Liver (tissue), 8 donors: ENCODE measurements at regions not wholly inside any gene's neighbourhood (a gene's known extent, or its start where the extent isn't known, plus 50 kb on each side); places are given as distances from the start of the nearest gene placed in this dataset.

Source experiments
- DNase-seq: peaks from one replicate; pipeline ENCODE4 v3.0.0-alpha.2; 2017; ENCODE audit warnings: low spot score
- H3K27ac ChIP-seq, 2 donors: one replicate each; pipeline ENCODE4 v1.7.0; 2013; ENCODE audit warnings: inconsistent platforms in 2 of 2, low read length in 2 of 2, control low read depth in 1 of 2, low read depth in 1 of 2, mild to moderate bottlenecking in 1 of 2
- H3K27me3 ChIP-seq, 4 donors: one replicate each; pipeline versions ENCODE4 v1.6.1 to v1.7.0; 2013; ENCODE audit warnings: low read length in 3 of 4, inconsistent platforms in 1 of 4, mild to moderate bottlenecking in 1 of 4, moderate library complexity in 1 of 4; ENCODE audit not compliant: control insufficient read depth in 4 of 4, insufficient read depth in 4 of 4
- H3K36me3 ChIP-seq, 4 donors: one replicate each; pipeline versions ENCODE4 v1.6.1 to v1.7.0; 2013; ENCODE audit warnings: low read length in 3 of 4, mild to moderate bottlenecking in 3 of 4, low read depth in 1 of 4, moderate library complexity in 1 of 4; ENCODE audit not compliant: control insufficient read depth in 4 of 4, insufficient read depth in 3 of 4
- H3K4me1 ChIP-seq, 4 donors: one replicate each; pipeline versions ENCODE4 v1.6.1 to v1.7.0; 2013; ENCODE audit warnings: low read length in 3 of 4, mild to moderate bottlenecking in 3 of 4, moderate library complexity in 1 of 4; ENCODE audit not compliant: control insufficient read depth in 4 of 4, insufficient read depth in 4 of 4
- H3K4me3 ChIP-seq, 3 donors: one replicate each; pipeline versions ENCODE4 v1.6.1 to v1.7.0; 2013; ENCODE audit warnings: low read length in 3 of 3, control low read depth in 1 of 3, low read depth in 1 of 3, mild to moderate bottlenecking in 1 of 3
- H3K9ac ChIP-seq, 2 donors: one replicate each; pipeline ENCODE4 v1.7.0; 2013; ENCODE audit warnings: low read length in 2 of 2, mild to moderate bottlenecking in 2 of 2, moderate library complexity in 2 of 2, control low read depth in 1 of 2, low read depth in 1 of 2
- H3K9me3 ChIP-seq, 4 donors: one replicate each; pipeline versions ENCODE4 v1.6.1 to v1.7.0; 2013; ENCODE audit warnings: low read length in 3 of 4; ENCODE audit not compliant: control insufficient read depth in 4 of 4
- ATF3 ChIP-seq: IDR thresholded peaks from 2 replicates; pipeline ENCODE4 v1.6.1; 2016; ENCODE audit warnings: antibody characterized with exemption
- CTCF ChIP-seq: fragments of 150-350 bp; IDR thresholded peaks from 2 replicates; pipeline ENCODE4 v1.5.1; 2017; ENCODE audit warnings: improper control_type of control experiment, low read depth, low read length; ENCODE audit not compliant: missing input control
- EGR1 ChIP-seq, 2 donors: IDR thresholded peaks; 2 replicates each; pipeline ENCODE4 v1.6.1; 2016 to 2018; ENCODE audit warnings: antibody characterized with exemption in 2 of 2, low read depth in 2 of 2
- FOXA1 ChIP-seq: IDR thresholded peaks from 2 replicates; pipeline ENCODE4 v1.6.1; 2016; ENCODE audit warnings: antibody characterized with exemption
- FOXA2 ChIP-seq: IDR thresholded peaks from 2 replicates; pipeline ENCODE4 v1.6.1; 2016; ENCODE audit warnings: antibody characterized with exemption
- GABPA ChIP-seq, 2 donors: IDR thresholded peaks in 1 of 2; conservative IDR thresholded peaks in 1 of 2; 2 replicates each; pipeline ENCODE4 v1.6.1; 2016; ENCODE audit warnings: antibody characterized with exemption in 2 of 2, mild to moderate bottlenecking in 1 of 2, moderate library complexity in 1 of 2
- HNF4A ChIP-seq, 2 donors: conservative IDR thresholded peaks; 2 replicates each; pipeline ENCODE4 v1.6.1; 2016; ENCODE audit warnings: antibody characterized with exemption in 2 of 2, mild to moderate bottlenecking in 2 of 2
- HNF4G ChIP-seq: IDR thresholded peaks from 2 replicates; pipeline ENCODE4 v1.6.1; 2016; ENCODE audit warnings: antibody characterized with exemption
- JUND ChIP-seq, 2 donors: IDR thresholded peaks; 2 replicates each; pipeline ENCODE4 v1.6.1; 2016; ENCODE audit warnings: antibody characterized with exemption in 2 of 2
- NR2F2 ChIP-seq: IDR thresholded peaks from 2 replicates; pipeline ENCODE4 v1.6.1; 2016; ENCODE audit warnings: antibody characterized with exemption
- RAD21 ChIP-seq, 2 donors: IDR thresholded peaks; 2 replicates each; pipeline ENCODE4 v1.6.1; 2016; ENCODE audit warnings: antibody characterized with exemption in 2 of 2, mild to moderate bottlenecking in 2 of 2
- RXRA ChIP-seq, 2 donors: IDR thresholded peaks; 2 replicates each; pipeline ENCODE4 v1.6.1; 2017 to 2018; ENCODE audit warnings: antibody characterized with exemption in 2 of 2, mild to moderate bottlenecking in 1 of 2
- SP1 ChIP-seq: IDR thresholded peaks from 2 replicates; pipeline ENCODE4 v1.6.1; 2018; ENCODE audit warnings: antibody characterized with exemption, mild to moderate bottlenecking
- TAF1 ChIP-seq: conservative IDR thresholded peaks from 2 replicates; pipeline ENCODE4 v1.6.1; 2016; ENCODE audit warnings: antibody characterized with exemption, mild to moderate bottlenecking
- YY1 ChIP-seq: IDR thresholded peaks from 2 replicates; pipeline ENCODE4 v1.6.1; 2016; ENCODE audit warnings: antibody characterized with exemption, mild to moderate bottlenecking
- ZBTB33 ChIP-seq: IDR thresholded peaks from 2 replicates; pipeline ENCODE4 v1.6.1; 2016; ENCODE audit warnings: antibody characterized with exemption
- WGBS: extraction: QIAGEN DNeasy Blood & Tissue Kit; methylation state at CpG from one replicate; pipeline ENCODE4 v1.1.7; 2013; 5-methylcytosine and 5-hydroxymethylcytosine counted together
- TF ChIP-seq, protein P1 (sequence below): IDR thresholded peaks from 2 replicates; pipeline ENCODE4 v1.6.1; 2016; ENCODE audit warnings: antibody characterized with exemption, mild to moderate bottlenecking
- TF ChIP-seq, protein P2 (sequence below): IDR thresholded peaks from 2 replicates; pipeline ENCODE4 v1.6.1; 2016; ENCODE audit warnings: antibody characterized with exemption
- donor health status: healthy.
- donor health status: healthy.
- donor health status: healthy.
- donor health status: healthy.
- donor health status: healthy.

DNA sequence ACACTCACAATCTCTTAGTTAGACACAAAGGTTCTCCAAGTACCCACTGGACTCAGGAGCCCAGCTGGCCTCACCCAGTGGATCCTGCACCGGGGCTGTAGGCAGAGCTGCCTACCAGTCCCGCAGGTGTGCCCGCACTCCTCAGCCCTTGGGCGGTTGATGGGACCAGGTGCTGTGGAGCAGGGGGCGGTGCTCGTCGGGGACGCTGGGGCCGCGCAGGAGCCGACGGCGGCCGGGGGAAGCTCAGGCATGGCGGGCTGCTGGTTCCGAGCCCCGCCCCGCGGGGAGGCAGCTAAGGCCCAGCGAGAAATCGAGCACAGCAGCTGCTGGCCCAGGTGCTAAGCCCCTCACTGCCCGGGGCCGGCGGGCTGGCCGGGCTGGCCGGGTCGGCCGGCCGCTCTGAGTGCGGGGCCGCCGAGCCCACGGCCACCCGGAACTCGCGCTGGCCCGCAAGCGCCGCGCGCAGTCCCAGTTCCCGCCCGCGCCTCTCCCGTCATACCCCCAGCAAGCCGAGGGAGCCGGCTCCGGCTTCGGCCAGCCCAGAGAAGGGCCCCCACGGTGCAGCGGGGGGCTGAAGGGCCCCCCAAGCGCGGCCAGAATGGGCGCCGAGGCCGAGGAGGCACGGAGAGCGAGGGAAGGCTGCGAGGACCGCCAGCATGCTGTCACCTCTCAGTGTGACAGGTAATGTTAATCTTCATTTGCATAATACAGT, 506.8 kb downstream of the LRFN5 start:
- Histone ChIP-seq H3K27ac (no peak overlapping the region), H3K4me1 (no peaks in the 10 kb centered on the region), H3K9me3 (peaks cover 0 to 9% (median 0%) of the 10 kb centered on the region in 4 donors), H3K27me3 (no peaks in the 10 kb centered on the region), H3K4me3 (no peak overlapping the region), H3K9ac (no peak overlapping the region), H3K36me3 (no peaks in the 10 kb centered on the region)
- 80% methylated on average over 60 of the region's 60 CpGs for WGBS
- DNase-seq = no peak
- TF ChIP-seq NR2F2 (no peak), EGR1 (IDR thresholded peaks at IDR 0.05; ENCODE audit: low read depth in 2 of 2) (no peak), TAF1 (no peak), RXRA (IDR thresholded peaks at IDR 0.05) (no peak), FOXA1 (no peak), FOXA2 (no peak), ZBTB33 (no peak), JUND (IDR thresholded peaks at IDR 0.05) (no peak), ATF3 (no peak), HNF4A (conservative IDR thresholded peaks at IDR 0.05) (no peak), RAD21 (IDR thresholded peaks at IDR 0.05) (no peak), YY1 (no peak), CTCF (no peak), HNF4G (no peak), GABPA (IDR thresholded peaks at IDR 0.05 in 1 of 2, conservative IDR thresholded peaks at IDR 0.05 in 1 of 2) (no peak), SP1 (no peak)
- TF ChIP-seq, protein P1, sequence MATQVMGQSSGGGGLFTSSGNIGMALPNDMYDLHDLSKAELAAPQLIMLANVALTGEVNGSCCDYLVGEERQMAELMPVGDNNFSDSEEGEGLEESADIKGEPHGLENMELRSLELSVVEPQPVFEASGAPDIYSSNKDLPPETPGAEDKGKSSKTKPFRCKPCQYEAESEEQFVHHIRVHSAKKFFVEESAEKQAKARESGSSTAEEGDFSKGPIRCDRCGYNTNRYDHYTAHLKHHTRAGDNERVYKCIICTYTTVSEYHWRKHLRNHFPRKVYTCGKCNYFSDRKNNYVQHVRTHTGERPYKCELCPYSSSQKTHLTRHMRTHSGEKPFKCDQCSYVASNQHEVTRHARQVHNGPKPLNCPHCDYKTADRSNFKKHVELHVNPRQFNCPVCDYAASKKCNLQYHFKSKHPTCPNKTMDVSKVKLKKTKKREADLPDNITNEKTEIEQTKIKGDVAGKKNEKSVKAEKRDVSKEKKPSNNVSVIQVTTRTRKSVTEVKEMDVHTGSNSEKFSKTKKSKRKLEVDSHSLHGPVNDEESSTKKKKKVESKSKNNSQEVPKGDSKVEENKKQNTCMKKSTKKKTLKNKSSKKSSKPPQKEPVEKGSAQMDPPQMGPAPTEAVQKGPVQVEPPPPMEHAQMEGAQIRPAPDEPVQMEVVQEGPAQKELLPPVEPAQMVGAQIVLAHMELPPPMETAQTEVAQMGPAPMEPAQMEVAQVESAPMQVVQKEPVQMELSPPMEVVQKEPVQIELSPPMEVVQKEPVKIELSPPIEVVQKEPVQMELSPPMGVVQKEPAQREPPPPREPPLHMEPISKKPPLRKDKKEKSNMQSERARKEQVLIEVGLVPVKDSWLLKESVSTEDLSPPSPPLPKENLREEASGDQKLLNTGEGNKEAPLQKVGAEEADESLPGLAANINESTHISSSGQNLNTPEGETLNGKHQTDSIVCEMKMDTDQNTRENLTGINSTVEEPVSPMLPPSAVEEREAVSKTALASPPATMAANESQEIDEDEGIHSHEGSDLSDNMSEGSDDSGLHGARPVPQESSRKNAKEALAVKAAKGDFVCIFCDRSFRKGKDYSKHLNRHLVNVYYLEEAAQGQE = no peak
- TF ChIP-seq, protein P2, sequence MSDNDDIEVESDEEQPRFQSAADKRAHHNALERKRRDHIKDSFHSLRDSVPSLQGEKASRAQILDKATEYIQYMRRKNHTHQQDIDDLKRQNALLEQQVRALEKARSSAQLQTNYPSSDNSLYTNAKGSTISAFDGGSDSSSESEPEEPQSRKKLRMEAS = no peak
